ENCODE measurements at regions not wholly inside any gene's neighbourhood (a gene's known extent, or its start where the extent isn't known, plus 50 kb on each side); places are given as distances from the start of the nearest gene placed in this dataset.

GRCh38 chr2:121961761-121962160 is 206.3 kb downstream of the TSN start:
- peaks cover 0 to 4% (median 0%) of the 10 kb centered on the region in 4 experiments for H3K27me3 ChIP-seq (replicated peaks in 1 of 4; ENCODE audit: control extremely low read depth in 1 of 4, control insufficient read depth in 3 of 4, insufficient read depth in 4 of 4, low read length in 3 of 4)
- H3K9me3 ChIP-seq (ENCODE audit: control extremely low read depth in 1 of 3, control insufficient read depth in 2 of 3, insufficient read depth in 1 of 3, low read length in 2 of 3), result no peaks in the 10 kb centered on the region
- TF ChIP-seq CTCF (IDR thresholded peaks at IDR 0.05) (no peak), EZH2 (IDR thresholded peaks at IDR 0.05; ENCODE audit: borderline replicate concordance, insufficient read depth, low read depth, low read length, poor library complexity, severe bottlenecking) (no peak)
- CTCF ChIA-PET, result no interaction called here
- intact Hi-C loops (cut with micrococcal nuclease), result no loop called here
- H3K4me3 ChIP-seq (ENCODE audit: control extremely low read depth in 1 of 5, extremely low read depth in 1 of 5, insufficient read depth in 1 of 5, low read depth in 2 of 5, low read length in 4 of 5), result no peak overlapping the region
- no peaks in the 10 kb centered on the region for H4K20me1 ChIP-seq (ENCODE audit: control insufficient read depth, insufficient read depth, low read length, poor library complexity, severe bottlenecking)
- Mint-ChIP-seq H3K4me3 (no peak overlapping the region), H3K4me1 (no peaks in the 10 kb centered on the region), H3K9me3 (ENCODE audit: insufficient read depth) (no peaks in the 10 kb centered on the region), H3K27me3 (peaks cover 19% of the 10 kb centered on the region), H3K27ac (no peak overlapping the region)
- H3K4me2 ChIP-seq (replicated peaks; ENCODE audit: low read depth, low read length, poor library complexity, severe bottlenecking), result no peak overlapping the region
- no peak overlapping the region for H3K9ac ChIP-seq (ENCODE audit: low read length)
- no peaks in the 10 kb centered on the region for H3K36me3 ChIP-seq (replicated peaks in 1 of 2; ENCODE audit: control extremely low read depth in 1 of 2, control insufficient read depth in 1 of 2, extremely low read depth in 1 of 2, insufficient read depth in 2 of 2, low read length in 1 of 2)
- ATAC-seq (ENCODE audit: low read depth) (no peak), DNase-seq (no peak)
- no peak overlapping the region for H3K27ac ChIP-seq (ENCODE audit: low read length in 2 of 2)
- WGBS (ENCODE audit: insufficient coverage), result 100% methylated on average over 2 of the region's 5 CpGs
- POLR2A ChIA-PET, result no interaction called here
- H2AFZ ChIP-seq (ENCODE audit: insufficient read depth, low read depth, low read length, poor library complexity, severe bottlenecking), result no peak overlapping the region
- no peaks in the 10 kb centered on the region for H3K79me2 ChIP-seq (ENCODE audit: control insufficient read depth, insufficient read depth, low read length)
- no peaks in the 10 kb centered on the region for H3K4me1 ChIP-seq (ENCODE audit: control insufficient read depth in 2 of 2, insufficient read depth in 2 of 2, low read length in 2 of 2)

GRCh38 chr2:121965661-121966060 is 210.2 kb downstream of the TSN start:
- H3K27me3 Mint-ChIP-seq, result peaks cover 14% of the 10 kb centered on the region
- Histone ChIP-seq H4K20me1 (ENCODE audit: control insufficient read depth, insufficient read depth, low read length, poor library complexity, severe bottlenecking) (no peaks in the 10 kb centered on the region), H2AFZ (ENCODE audit: insufficient read depth, low read depth, low read length, poor library complexity, severe bottlenecking) (no peak overlapping the region), H3K36me3 (replicated peaks in 1 of 2; ENCODE audit: control extremely low read depth in 1 of 2, control insufficient read depth in 1 of 2, extremely low read depth in 1 of 2, insufficient read depth in 2 of 2, low read length in 1 of 2) (no peaks in the 10 kb centered on the region), H3K27me3 (replicated peaks in 1 of 4; ENCODE audit: control extremely low read depth in 1 of 4, control insufficient read depth in 3 of 4, insufficient read depth in 4 of 4, low read length in 3 of 4) (no peaks in the 10 kb centered on the region), H3K9me3 (ENCODE audit: control extremely low read depth in 1 of 3, control insufficient read depth in 2 of 3, insufficient read depth in 1 of 3, low read length in 2 of 3) (no peaks in the 10 kb centered on the region), H3K4me3 (ENCODE audit: control extremely low read depth in 1 of 5, extremely low read depth in 1 of 5, insufficient read depth in 1 of 5, low read depth in 2 of 5, low read length in 4 of 5) (no peak overlapping the region), H3K9ac (ENCODE audit: low read length) (no peak overlapping the region), H3K4me2 (replicated peaks; ENCODE audit: low read depth, low read length, poor library complexity, severe bottlenecking) (no peak overlapping the region), H3K4me1 (ENCODE audit: control insufficient read depth in 2 of 2, insufficient read depth in 2 of 2, low read length in 2 of 2) (no peaks in the 10 kb centered on the region), H3K79me2 (ENCODE audit: control insufficient read depth, insufficient read depth, low read length) (no peaks in the 10 kb centered on the region), H3K27ac (ENCODE audit: low read length in 2 of 2) (no peak overlapping the region)
- 93% methylated on average over 4 of the region's 7 CpGs for WGBS (ENCODE audit: insufficient coverage)
- no peak for TF ChIP-seq EZH2 (IDR thresholded peaks at IDR 0.05; ENCODE audit: borderline replicate concordance, insufficient read depth, low read depth, low read length, poor library complexity, severe bottlenecking)
- TF ChIP-seq CTCF (IDR thresholded peaks at IDR 0.05), result no peak
- no peaks in the 10 kb centered on the region for H3K4me1 Mint-ChIP-seq
- intact Hi-C loops (cut with micrococcal nuclease), result no loop called here
- DNase-seq, result no peak
- CTCF ChIA-PET, result no interaction called here
- no peak overlapping the region for H3K27ac Mint-ChIP-seq
- no peak overlapping the region for H3K4me3 Mint-ChIP-seq
- POLR2A ChIA-PET, result no interaction called here
- ATAC-seq (ENCODE audit: low read depth), result no peak
- no peaks in the 10 kb centered on the region for H3K9me3 Mint-ChIP-seq (ENCODE audit: insufficient read depth)
